ENCODE measurements at regions not wholly inside any gene's neighbourhood (a gene's known extent, or its start where the extent isn't known, plus 50 kb on each side); places are given as distances from the start of the nearest gene placed in this dataset.

DNA sequence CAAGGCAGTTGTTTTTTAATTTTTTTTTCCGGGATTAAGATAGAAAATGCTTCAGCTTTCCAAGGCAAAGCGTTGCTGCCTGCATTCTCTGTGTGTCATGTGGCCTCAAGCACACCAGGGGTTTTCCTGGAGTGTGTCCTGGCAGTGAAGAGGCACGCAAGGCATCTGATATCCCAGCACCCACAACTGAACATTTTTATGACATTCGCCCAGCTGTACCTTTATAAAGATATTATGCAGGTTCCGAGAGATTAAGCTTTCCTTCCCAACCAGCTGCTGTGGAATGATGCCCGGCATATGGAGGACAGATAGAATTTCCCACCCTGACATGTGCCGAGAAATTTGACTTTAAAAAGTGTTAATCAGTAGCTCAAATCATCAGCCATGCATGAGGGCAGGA lies 205.6 kb downstream of the GADD45G start:
- DNase-seq (ENCODE audit: low read depth in 1 of 2, low spot score in 2 of 2) (no peak), FAIRE-seq (no peak)
- Histone ChIP-seq H2BK20ac (ENCODE audit: low read length) (no peak overlapping the region), H4K20me1 (replicated peaks in 1 of 2; ENCODE audit: control insufficient read depth in 1 of 2, insufficient read depth in 2 of 2, low read length in 2 of 2) (no peaks in the 10 kb centered on the region), H3K23me2 (ENCODE audit: low read depth, low read length) (no peaks in the 10 kb centered on the region), H2AK5ac (ENCODE audit: low read depth, low read length) (no peak overlapping the region), H2AFZ (ENCODE audit: low read length) (no peak overlapping the region), H4K8ac (ENCODE audit: extremely low read depth, insufficient read depth, low read length) (no peak overlapping the region), H3K23ac (ENCODE audit: insufficient read length) (no peak overlapping the region), H3K18ac (ENCODE audit: extremely low read depth, low read length) (no peak overlapping the region), H3K14ac (ENCODE audit: insufficient read length) (no peak overlapping the region), H2BK120ac (replicated peaks; ENCODE audit: low read depth, low read length) (no peak overlapping the region), H2BK15ac (ENCODE audit: low read length) (no peak overlapping the region), H3K56ac (replicated peaks; ENCODE audit: insufficient read length, low read depth, low read length) (no peak overlapping the region), H3K4me1 (replicated peaks in 1 of 4; ENCODE audit: control insufficient read depth in 3 of 4, insufficient read depth in 4 of 4, low read length in 3 of 4) (peaks cover 0 to 5% (median 3%) of the 10 kb centered on the region in 4 experiments; a peak in 5 of 7 replicates), H3K9ac (replicated peaks in 1 of 4; ENCODE audit: extremely low read depth in 1 of 4, low read depth in 3 of 4, low read length in 3 of 4) (no peak overlapping the region), H4K91ac (replicated peaks; ENCODE audit: insufficient read length, low read length) (no peak overlapping the region), H3K4me2 (ENCODE audit: insufficient read depth in 1 of 2, low read depth in 2 of 2, low read length in 2 of 2) (no peak overlapping the region), H3K9me3 (ENCODE audit: insufficient read depth in 2 of 2, low read depth in 1 of 2, low read length in 1 of 2) (no peaks in the 10 kb centered on the region), H3K4me3 (ENCODE audit: extremely low read depth in 1 of 4, insufficient read depth in 2 of 4, low read depth in 3 of 4, low read length in 4 of 4) (no peak overlapping the region), H3K36me3 (ENCODE audit: control insufficient read depth in 2 of 4, insufficient read depth in 4 of 4, low read length in 3 of 4) (no peaks in the 10 kb centered on the region), H3K79me1 (ENCODE audit: low read depth, low read length) (no peaks in the 10 kb centered on the region), H3K27me3 (replicated peaks in 1 of 4; ENCODE audit: control insufficient read depth in 3 of 4, extremely low read depth in 1 of 4, insufficient read depth in 3 of 4, low read length in 3 of 4) (no peaks in the 10 kb centered on the region; a peak in 1 of 7 replicates), H2BK12ac (ENCODE audit: low read depth, low read length) (no peak overlapping the region; the same call in 1 of the 2 replicates), H3K4ac (replicated peaks; ENCODE audit: insufficient read length, low read depth, low read length) (no peak overlapping the region), H2BK5ac (ENCODE audit: low read depth, low read length) (no peak overlapping the region), H3K79me2 (ENCODE audit: control insufficient read depth in 1 of 2, insufficient read depth in 2 of 2, low read length in 2 of 2) (no peaks in the 10 kb centered on the region), H3K27ac (ENCODE audit: low read depth, low read length) (no peak overlapping the region), H4K5ac (ENCODE audit: insufficient read length, low read depth, low read length) (no peak overlapping the region)
- CTCF ChIA-PET (ENCODE audit: partially characterized antibody), result interaction anchor here (1.2 to 1.7 kb wide), 3 partner anchors 21 to 183 kb away, joined by 3 to 8 read pairs (median 4); no protein-coding TSS in a partner anchor
- WGBS, 2 experiments (ENCODE audit: extremely low coverage in 1 of 2, insufficient coverage in 1 of 2, insufficient read length in 1 of 2, insufficient replicate concordance in 2 of 2, low coverage in 1 of 2, low lambda C conversion rate in 2 of 2, missing lambda C conversion rate in 1 of 2), result 74% methylated on average over 7 of the region's 7 CpGs; no CpG with 5 or more reads in 1 of the 2 experiments
- no peak for TF ChIP-seq TCF12 (IDR thresholded peaks at IDR 0.05; ENCODE audit: low read depth, low read length)
- no peak for TF ChIP-seq PHF8 (conservative IDR thresholded peaks at IDR 0.05; ENCODE audit: low read depth, low read length)
- POLR2A ChIA-PET (ENCODE audit: partially characterized antibody), result no interaction called here

All from H1 (cell line).